GM21390 (cell line): ENCODE measurements at regions not wholly inside any gene's neighbourhood (a gene's known extent, or its start where the extent isn't known, plus 50 kb on each side); places are given as distances from the start of the nearest gene placed in this dataset.

ENCODE experiments used
- ATAC-seq: cut with Tn5 transposase; IDR thresholded peaks from one replicate; pipeline ENCODE4 v1.9.1; 2021; ENCODE audit not compliant: unreplicated experiment

GRCh38 chr13:59464926-59465325 is 698.8 kb downstream of the DIAPH3 start:
- ATAC-seq = no peak

DNA sequence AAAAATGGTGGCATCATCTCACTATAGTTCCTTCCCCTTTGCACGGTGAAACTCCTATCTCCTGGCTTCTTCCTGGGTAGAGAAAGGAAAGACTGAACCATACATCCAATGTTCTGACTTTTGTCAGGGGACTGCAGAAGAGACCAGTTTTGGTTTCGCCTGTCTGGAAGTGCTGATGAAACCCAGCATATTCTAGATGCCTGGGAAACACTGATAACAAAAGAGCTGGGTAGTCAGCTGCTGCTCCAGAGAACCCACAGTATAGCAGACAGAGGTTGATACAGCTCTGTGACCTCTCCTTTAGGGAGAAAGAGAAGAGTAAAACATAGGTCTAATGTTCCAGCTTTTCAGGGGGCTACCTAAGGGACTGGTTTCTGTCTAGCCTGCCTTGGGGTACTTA is 695.3 kb downstream of the DIAPH3 start:
- ATAC-seq = no peak

- no peak for ATAC-seq
Measured at GRCh38 chr13:59471106-59471505, 692.6 kb downstream of the DIAPH3 start.

- no peak for ATAC-seq
Measured at GRCh38 chr13:59472134-59472533, 691.6 kb downstream of the DIAPH3 start.

DNA sequence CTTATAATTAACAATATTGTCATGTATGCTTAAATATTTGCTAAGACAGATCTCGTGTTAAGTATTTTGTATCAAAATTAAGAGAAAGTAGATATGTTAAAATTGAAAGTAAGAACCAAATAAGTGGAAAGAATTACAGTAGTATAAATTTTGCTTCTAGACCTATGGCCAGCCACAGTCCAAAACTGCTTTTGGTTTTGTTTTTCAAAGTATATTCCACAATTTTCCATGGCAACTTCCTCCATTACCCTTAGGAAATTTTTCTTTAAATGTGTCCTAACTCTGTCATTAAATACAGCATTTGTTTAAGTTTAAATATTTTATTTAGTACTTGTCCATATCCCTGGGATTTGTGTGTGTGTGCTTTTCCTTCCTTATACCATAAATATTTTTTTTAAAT is 689.0 kb downstream of the DIAPH3 start:
- ATAC-seq = no peak

GRCh38 chr13:59475911-59476310 is 687.8 kb downstream of the DIAPH3 start:
- ATAC-seq = no peak

GRCh38 chr13:59476366-59476765 is 687.4 kb downstream of the DIAPH3 start:
- ATAC-seq = no peak

- ATAC-seq = no peak
Measured at GRCh38 chr13:59477011-59477410, 686.7 kb downstream of the DIAPH3 start.

DNA sequence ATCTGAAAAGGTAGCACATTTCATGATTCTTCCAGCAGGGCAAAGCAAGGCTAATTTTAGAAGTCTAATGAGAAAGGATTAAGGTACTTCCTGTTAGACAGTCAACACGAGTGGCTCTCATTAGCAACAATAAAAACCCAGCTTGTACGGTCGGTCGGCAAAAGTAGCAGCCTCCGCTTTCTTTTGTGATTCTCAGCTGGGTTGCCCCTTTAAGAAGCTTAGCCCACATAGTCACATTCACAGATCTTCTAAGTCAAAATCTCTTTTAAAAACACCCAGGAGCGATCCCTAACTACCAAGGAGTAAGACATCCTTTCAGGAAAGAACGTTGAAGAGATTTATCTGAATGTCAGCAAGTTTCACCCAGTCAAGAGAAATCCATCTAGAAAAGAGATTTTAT is 684.8 kb downstream of the DIAPH3 start:
- no peak for ATAC-seq

- no peak for ATAC-seq
Measured at GRCh38 chr13:59479629-59480028, 684.1 kb downstream of the DIAPH3 start.

GRCh38 chr13:59480396-59481259 is 683.1 kb downstream of the DIAPH3 start:
- ATAC-seq = no peak

DNA sequence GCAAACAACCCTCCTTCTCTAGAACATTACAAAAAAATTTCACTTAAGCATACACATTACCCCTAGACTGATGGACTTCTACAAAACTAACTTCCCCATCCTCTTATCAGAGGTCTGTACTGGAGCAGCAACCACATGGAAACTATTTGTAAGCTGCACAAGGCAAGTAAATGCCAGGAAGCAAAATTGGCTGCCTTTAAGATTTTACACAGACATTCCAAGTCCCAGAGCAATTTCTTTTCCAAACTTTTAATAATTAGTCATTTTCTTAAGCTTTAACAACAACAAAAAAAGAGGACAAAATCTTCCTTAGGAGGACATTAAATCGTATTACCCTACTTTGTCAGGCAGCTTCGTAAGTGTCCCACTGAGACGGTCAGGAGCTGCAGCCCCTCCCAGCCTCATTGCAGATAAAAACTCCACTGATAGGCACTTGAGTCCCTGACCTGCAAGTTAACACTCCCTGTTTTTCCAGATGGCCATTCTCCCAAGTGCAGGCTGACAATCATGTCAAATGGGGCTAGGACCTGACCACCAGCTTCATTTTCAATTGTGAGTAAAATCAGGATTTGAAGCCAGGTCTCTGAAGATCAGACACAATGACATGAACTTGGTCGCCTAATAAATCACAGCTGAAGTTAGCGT is 680.1 kb downstream of the DIAPH3 start:
- no peak for ATAC-seq

DNA sequence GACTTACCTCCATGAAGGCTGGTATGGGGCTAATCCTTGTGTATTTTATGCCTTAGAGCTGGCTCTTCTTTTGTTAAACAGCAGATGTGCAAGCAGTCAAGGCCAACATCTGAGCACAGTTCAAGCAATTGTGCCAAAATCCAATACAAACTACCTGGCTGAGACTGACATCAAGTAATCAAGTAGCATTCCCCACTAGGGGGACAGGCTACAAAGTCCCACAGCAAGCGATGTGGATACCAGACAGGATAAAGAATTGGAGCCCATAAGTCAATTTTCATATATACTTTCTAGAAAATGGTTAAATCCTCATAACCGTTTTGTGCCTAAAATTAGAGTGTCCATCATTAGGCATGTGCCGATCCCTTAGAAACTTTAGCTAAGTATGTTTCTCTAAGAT is 675.8 kb downstream of the DIAPH3 start:
- no peak for ATAC-seq

- no peak for ATAC-seq
Measured at GRCh38 chr13:59488436-59488835, 675.3 kb downstream of the DIAPH3 start.

GRCh38 chr13:59490651-59491050 is 673.1 kb downstream of the DIAPH3 start:
- ATAC-seq = no peak

- no peak for ATAC-seq
Measured at GRCh38 chr13:59492030-59492636, 671.6 kb downstream of the DIAPH3 start.

GRCh38 chr13:59493436-59493965 is 670.2 kb downstream of the DIAPH3 start:
- ATAC-seq = no peak

- no peak for ATAC-seq
Measured at GRCh38 chr13:59494151-59494550, 669.6 kb downstream of the DIAPH3 start.

DNA sequence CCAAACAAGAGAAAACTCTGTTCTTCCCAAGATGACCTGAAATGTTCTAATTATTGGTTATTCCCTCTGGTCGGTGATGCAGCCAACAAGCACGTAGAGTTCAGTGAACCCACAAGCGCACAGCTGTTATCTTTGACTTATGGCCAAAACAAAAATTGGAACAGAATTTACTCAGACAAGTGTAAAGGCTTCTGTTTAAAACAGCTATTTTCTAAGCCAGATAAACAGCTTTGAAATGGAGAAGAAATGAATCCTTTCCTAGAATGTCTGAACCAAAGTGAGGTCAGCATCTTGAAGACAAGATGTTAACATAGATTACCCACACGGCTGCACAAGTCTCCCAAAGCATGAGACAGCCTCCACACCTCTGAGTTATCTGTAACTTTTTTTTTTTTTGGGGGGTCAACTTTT is 669.2 kb downstream of the DIAPH3 start:
- ATAC-seq = no peak

- ATAC-seq = no peak
Measured at GRCh38 chr13:59495299-59495698, 668.4 kb downstream of the DIAPH3 start.

- no peak for ATAC-seq
Measured at GRCh38 chr13:59495936-59496512, 667.7 kb downstream of the DIAPH3 start.
